NCI-H1436 (cell line): ENCODE measurements at regions not wholly inside any gene's neighbourhood (a gene's known extent, or its start where the extent isn't known, plus 50 kb on each side); places are given as distances from the start of the nearest gene placed in this dataset.
A peak's percentile ranks its signal among the peaks of the same experiment; 100 is the strongest.

Experiments
- DNase-seq: peaks from one replicate; lab custom pipeline; 2025; lab: John Stamatoyannopoulos, UW

GRCh38 chr15:36527235-36528162, 51.9 kb upstream of the CDIN1 start:
- peak; percentile 56 for DNase-seq

DNA sequence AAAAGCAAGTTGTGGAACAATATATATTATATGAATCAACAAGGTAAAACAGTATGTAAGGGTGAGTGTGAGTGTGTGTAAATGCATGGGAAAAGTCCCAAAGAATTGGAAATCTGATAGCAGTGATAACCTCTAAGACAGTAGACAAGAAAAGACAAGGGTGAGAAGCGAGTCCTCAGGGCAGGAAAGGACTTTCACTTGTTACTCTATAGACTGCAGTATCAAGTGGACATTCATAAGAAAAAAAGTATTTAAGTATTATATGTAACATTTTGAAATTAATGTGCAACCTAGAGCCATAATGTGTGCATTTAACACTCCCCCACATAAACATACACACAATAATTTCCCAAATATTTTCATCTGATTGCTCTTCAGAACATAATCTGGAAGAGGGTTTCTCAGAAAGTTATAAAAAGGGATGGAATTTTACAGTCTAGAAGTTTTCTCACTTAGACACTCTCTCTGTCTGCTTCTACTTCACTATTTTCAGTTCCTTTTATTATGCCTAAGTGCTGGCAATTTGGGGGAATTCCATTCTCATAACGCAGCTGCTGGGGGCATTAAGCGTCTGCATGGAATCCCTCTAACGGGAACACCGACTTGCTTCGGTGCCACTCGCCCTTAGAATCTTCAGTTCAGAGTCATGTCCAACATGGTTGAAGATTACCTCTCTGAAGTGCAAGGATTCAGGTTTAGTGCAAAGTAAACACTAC, 50.0 kb upstream of the CDIN1 start:
- DNase-seq: no peak
